GM19452 (cell line): ENCODE measurements at regions not wholly inside any gene's neighbourhood (a gene's known extent, or its start where the extent isn't known, plus 50 kb on each side); places are given as distances from the start of the nearest gene placed in this dataset.

Experiments
- ATAC-seq: cut with Tn5 transposase; IDR thresholded peaks from one replicate; pipeline ENCODE4 v1.9.1; 2021; ENCODE audit not compliant: unreplicated experiment

DNA sequence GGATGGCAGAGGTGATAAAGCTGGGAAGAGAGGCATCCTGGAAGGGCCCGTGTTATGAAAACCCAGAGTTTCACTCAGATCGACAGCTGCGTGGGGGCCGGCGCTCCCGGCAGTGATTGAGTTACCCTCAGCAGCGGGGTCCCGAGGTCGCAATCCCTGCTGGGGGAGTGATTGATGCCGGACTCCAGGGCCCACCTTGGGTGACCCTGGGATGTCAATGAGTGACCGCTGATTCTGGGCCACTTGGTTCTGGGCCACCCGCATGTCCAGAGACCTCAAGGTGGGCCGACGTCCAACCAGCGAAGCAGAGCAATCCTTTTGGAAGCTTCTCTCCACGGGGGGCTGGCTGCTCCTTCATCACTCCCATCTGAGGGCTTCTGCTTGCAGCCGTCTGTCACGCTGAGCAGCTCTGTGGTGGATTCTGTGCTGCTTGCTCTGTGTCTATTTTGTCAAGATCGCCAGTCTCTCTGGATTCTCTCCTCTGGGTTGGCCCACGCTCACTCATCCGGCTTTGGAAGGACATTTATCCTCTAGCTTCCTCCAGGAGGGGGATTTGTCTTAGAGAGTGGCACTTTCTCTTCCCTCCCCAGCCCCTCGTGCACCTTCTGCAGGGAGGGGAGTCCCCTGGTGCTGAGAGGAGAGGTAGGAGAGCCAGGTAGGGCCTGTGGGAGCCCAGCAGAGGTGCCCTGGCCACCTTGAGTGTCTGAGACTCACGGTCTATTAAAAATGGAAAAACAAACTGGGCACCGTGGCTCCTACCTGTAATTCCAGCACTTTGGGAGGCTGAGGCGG, 110.9 kb upstream of the C1orf174 start:
- ATAC-seq = no peak

DNA sequence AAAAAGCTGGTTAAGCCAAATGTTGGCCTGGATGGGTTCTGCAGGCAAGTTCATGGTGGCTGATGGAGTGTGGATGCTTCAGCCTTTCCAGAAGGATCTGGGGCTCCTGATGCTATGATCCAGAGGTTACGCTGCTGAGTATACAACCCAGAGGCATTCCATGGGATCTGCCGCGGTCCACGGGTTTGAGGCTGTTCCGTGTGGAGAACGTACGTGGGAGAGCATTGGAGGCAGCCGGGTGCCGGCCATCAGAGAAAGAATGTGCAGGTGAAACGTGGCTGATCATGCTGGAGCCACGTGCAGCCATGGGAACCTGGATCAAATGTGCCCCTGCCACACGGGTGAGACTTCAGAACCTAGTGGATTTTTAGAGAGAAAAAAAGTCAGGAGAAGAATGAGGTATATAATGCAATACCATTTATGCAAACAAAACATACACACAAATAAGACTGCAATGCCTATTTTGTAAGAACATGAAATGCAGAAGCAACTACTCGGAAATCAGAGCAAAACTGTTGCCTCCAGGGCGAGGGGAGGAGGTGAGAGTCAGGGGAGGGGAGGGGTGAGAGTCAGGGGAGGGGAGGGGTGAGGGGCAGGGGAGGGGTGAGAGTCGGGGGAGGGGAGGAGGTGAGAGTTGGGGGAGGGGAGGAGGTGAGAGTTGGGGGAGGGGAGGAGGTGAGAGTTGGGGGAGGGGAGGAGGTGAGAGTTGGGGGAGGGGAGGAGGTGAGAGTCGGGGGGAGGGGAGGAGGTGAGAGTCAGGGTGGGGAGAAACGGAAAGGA, 116.5 kb upstream of the C1orf174 start:
- no peak for ATAC-seq

DNA sequence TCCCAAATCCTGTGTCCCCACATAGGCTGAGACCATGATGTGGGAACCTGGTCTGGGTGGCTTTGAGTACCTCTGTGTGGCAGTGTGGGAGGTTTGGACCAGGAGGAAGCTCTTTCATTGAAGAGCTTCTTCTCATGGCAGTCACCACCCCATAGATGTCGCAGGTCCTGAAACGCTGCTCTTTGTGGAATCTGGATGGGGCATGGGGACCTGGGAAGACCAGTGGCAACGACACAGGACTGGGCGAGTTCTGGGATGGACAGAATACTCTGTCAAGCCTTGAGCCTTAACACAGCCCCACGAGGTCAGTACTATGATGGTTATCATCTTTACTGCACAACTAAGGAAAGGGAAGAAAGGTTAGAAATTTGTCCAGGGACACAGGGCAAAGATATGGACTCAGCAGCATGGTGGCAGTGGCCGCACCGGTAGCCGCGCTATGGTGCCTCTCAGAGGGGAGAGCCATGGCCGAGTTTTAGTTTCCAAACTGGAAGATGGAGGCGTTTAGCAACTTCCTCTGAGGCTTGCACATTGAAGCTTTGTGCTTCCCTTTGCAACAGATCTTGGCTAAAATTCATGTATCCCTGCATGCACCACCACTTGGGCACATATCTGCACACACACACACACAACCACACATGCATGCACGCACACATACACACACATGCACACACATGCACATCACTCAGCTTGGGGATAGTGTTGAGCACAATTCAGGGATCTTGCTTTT, 117.7 kb upstream of the C1orf174 start:
- ATAC-seq = no peak

DNA sequence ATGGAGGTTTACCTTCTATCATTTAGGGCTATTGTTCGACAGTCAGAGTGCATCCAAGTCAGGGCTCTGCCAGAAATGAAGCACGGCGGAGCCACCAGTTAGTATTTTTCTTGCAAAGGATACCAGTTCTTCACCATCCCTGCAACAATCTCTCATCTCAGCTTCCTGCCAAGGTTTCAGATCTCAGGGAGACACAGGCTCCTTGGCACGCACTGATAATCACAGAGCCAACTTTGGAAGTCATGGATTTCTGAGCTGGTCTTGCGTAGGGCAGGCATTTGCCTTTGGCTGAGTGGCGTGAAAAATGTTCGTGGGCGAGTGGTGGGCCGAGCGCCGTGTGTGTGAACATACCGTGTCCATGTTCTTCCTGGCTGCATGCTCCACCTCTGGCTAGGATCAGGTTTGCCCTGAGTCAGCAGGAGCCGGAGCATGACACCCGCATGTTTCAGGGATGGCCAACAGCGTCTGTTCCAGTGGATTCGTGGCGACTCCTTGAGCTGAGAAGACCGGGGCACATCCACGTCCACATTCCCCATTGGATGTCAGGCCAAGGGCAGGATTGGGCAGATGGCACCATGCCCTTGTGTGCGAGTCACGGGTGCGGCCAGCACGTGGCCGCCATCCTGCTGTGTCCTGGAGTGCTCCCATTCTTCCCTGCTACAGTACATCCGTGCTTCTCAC, 118.5 kb upstream of the C1orf174 start:
- no peak for ATAC-seq

DNA sequence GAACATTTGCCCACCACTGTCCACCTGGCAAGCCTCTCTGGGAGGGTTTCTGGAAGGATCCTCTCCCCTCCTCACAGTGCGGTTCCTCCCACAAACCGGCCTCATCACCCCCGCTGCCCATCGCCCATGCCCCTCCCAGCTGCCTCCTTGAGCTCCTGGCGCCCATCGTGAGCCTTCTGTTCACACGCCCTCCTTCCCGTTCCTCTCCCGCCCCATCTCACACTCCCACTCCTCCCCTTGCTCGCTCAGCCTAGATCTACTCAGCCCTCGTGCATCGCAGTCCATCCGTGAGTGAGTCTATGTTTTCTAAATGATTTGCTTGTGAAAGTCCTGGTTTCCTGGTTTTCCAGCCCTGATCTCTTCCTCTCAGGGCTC, 119.1 kb upstream of the C1orf174 start:
- ATAC-seq = no peak

DNA sequence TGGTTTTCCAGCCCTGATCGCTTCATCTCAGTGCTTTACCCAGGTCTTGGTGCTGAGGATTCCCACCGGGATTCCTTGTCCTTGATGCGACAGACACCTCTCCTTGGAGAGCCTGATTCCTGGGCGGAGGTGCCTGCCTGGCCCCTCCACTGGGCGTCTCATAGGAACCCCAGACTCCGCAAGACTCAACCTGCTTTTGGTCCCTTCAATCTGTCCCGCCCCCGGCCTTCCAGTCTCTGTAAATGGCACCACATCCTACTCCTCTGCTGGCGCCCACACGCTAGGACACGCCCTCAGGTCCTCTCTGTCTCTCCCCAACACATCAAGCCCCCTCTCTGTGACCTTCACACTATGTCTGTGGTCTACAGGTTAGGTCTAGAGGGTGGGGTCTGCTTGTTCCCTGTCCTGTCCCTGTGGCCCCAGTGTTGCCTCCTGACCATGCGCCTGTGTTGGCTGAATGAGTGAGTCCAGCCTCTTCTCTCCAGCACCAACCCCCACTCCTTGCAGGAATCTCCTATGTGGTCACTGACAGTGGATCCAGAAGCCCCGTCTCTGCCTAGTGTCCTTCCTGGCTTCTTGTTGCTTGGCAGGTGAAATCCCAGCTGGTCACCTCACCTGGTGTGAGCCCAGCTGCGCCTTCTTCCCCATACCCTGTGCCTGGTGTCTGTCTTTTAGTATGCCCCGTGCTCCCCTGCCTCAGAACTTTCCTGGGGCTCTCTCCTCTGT, 119.7 kb upstream of the C1orf174 start:
- no peak for ATAC-seq

DNA sequence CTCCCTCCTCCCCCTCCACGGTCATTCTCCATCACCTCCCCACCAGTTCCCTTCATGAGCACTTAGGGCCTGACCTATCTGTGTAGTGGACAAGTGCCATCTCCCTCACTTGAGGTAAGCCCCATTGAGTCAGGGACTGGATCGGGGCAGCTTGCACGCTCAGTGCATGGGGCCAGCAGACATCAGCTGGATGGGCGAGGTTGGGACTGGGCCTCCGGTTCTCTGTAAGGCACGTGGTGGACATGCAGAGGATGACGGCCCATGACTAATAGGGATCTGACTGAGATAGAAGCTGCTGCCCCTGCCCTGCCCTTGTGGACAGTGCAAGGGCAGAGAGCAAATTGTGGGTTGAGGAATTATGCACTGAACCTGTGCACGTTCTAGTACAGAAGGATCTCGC, 120.4 kb upstream of the C1orf174 start:
- ATAC-seq = no peak

DNA sequence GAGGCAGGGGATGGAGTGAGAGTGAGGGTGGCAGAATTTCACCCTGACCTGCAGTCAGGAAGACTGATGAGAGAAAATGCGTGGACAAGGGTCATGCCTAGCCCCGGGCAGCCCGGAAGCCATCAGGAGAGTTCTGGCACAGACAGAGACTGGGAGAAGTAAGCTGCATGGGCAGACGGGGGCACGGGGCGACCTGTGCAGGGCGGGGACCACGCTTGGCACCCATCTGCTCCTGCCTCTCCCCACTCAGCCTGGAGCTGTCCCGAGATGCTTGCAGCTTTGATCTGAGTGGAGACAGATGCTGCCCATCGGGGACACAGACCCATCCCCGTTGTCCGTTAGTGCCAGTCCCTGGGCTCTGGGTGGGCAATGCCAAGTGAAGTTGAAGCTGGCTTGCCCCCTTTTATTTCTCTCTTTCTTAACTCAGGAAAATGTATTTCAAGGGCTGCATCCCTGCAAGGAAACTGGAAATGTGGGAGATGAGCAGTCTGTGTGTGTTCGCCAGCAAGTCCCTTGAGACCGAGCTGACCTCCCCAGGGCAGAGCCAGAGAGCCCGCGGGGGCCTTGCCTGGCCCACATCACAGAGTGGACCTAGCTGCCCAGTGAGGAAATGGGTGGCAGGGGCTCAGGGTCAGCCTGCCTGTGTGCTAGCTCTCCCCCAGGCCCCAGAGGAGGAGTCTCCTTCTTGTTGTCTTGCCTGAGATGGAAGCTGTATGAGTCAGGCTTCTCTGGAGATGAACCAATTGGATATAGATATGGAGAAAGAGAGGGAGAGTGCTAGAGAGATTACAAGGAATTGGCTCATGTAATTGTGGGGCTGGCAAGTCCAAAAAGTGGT, 121.3 kb upstream of the C1orf174 start:
- no peak for ATAC-seq

DNA sequence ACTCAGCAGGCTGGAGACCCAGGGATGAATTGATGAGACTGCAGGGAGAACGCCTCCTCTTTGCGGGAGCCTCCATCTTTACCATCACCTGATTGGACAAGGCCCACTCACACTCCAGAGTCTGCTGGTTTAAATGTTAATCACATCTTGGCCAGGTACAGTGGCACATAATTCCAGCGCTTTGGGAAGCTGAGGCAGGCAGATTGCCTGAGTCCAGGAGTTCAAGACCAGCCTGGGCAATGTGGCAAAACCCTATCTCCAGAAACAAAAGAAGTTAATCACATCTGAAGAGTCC, 121.8 kb upstream of the C1orf174 start:
- ATAC-seq = no peak

DNA sequence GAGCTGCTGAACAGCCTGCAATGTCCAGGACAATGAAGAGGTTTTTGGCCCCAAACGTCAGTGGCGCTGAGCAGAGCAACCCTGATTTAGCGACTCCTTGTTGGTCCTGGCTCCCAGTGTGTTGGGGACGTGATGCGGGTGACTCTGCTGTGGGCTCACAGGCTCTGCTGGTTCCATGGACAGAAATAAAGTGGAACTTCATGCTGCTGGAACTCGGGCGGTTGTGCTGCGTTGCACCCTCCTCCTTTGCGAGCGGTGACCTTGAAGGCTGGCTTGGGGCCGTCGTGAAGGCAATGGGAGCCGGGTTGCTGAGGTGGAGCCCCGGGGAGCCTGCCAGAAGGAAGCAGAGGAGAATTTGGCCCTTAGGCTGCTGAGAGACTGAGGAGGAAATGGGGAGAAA, 122.6 kb upstream of the C1orf174 start:
- no peak for ATAC-seq

DNA sequence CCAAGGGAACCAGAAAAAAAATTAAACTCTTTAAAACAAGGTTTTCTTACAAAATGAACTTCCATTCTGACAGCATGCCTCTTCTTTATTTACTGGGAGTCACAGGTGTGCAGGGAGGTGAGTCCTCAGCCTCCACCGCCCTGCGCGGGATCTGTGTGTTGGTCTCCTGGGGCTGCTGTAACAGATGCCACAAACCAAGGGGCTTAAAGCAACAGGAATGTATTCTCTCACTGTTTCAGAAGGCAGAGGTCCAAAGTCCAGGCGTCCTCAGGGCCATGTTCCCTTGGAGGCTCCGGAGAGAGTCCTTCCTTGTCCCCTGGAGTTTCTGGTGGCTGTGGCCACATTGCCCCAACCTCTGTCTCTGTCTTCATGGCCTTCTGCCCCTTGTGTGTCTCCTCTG, 123.6 kb upstream of the C1orf174 start:
- ATAC-seq = no peak

DNA sequence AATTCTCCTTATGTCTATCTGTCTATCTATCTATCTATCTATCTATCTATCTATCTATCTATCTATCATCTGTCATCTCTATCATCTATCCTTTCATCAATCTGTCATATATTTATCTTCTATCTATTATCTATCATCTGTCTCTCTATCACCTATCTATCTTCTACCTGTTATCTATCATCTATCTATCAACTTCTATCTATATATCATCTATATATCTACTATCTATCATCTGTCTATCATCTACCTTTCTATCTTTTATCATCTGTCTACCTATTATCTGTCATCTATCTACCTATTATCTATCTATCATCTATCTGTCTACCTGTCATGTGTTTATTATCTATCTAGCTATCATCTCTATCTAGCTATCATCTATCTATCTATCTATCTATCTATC, 124.7 kb upstream of the C1orf174 start:
- ATAC-seq = no peak

DNA sequence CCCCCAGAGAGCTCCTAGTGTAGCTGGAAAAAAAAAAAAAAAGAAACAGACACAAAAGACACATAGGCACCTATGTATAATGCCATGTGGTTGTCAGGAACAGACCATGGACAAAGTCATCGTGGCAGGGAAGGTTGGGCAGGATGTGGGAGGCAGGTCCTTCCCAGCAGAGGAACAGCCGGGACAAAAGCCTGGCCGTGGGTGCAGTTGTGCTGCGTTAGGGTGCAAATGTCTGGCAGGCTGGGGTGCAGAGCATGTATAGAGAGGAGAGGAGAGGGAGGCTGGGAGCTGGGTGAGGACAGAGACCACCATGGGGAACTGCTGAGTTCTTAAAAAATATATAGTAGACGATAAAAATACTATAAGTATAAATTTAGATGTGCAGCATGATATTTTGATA, 125.7 kb upstream of the C1orf174 start:
- ATAC-seq = no peak

DNA sequence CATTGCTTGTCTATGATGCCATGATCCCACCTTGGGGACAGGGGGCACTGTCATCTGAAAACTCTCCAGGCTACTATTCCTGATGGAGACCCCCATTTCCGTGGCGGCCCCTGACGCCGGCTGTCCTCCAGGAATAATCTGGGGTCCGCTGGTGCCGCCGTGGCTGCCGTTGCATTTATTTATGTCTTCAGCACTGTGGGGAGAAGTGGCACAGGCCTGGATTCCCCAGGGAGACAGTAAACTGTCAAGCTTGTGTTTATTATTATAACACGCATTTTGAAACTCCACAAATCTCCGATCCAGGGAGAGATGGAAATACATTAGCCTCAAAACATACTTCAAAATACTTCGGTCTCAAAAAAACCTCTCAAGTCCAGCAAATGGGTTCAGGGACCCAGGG, 126.9 kb upstream of the C1orf174 start:
- ATAC-seq = no peak

DNA sequence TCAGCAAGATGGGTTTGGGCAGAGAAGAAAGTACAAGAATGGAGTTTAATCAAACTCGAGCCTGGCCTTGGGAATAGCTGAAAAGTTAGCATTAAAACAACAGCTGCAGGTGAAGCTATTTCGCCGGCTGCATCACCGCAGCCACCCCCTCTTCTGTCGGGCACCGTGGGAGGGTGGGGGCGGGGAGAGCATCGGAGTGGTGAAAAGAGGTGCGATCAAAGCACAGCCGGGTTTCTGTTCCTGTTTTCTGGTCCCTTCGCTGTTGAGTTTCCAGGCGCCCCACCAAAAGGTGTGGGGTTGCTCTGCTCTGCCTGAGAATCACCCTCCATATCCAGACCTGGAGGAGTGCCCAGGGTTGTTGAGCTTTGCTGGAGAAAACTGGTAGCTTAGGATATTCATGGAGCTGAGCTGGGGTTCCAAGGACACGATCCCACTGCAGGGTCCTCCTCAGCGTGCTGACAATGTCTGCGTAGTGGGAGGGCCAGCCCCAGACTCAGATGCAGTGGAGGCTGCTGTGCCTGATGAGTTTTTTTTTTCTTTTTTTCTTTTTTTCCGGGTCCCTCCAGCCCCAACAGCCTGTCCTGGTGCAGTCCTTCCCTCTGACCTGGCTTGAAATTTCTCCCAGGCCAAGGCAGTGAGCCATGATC, 127.5 kb upstream of the C1orf174 start:
- peak; percentile 92 for ATAC-seq

DNA sequence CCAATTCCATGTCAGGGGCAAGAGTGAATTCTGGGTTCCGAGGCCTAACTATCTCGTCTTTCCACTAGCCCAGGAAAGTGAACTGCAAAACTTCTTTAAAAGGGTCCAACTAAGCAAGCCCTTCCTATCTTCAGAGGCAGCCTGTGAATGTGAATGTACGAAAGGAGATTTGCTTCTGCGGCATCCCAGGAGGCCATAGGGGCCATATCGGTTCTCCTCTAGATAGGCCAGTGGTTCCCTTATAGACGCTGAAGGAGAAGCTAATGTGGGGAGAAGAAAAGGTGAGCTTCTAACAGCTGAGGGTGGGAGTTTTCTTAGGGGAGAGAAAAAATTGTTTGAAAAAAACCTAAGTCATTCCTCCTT, 128.0 kb upstream of the C1orf174 start:
- no peak for ATAC-seq

DNA sequence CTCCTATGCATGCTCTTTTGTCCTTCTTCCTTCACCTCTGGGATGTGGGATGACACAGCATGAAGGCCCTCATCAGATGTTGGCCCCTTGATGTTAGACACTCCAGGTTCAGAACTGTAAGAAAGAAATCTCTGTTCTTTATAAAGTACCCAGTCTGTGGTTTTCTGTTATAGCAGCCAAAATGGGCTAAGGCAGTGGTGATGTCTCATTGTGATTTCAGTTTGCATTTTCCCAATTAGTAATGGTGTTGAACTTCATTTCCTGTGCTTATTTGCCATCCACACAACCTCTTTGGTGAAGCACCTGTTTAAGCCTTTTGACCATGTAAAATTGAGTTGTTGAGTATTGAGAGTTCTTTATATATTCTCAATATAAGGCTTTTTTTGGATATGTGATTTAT, 129.3 kb upstream of the C1orf174 start:
- no peak for ATAC-seq

DNA sequence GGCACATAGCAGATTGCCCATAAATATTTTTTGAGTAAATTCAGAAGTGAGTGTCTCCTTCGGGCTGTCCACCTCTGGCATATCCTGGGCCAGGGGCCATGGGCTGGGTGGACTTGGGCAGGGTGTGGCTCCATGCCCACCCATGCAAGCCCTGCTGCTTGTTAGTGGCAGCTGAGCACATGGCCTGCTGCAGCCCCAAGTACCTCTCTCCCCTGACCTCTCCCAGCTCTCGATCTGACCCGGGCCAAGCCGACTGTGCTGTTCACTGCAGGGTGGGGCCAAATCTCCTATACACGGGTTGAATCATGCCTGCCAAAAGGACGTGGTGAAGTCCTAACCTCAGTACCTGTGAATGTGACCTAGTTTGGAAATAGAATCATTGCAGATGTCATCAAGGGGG, 132.5 kb upstream of the C1orf174 start:
- no peak for ATAC-seq

DNA sequence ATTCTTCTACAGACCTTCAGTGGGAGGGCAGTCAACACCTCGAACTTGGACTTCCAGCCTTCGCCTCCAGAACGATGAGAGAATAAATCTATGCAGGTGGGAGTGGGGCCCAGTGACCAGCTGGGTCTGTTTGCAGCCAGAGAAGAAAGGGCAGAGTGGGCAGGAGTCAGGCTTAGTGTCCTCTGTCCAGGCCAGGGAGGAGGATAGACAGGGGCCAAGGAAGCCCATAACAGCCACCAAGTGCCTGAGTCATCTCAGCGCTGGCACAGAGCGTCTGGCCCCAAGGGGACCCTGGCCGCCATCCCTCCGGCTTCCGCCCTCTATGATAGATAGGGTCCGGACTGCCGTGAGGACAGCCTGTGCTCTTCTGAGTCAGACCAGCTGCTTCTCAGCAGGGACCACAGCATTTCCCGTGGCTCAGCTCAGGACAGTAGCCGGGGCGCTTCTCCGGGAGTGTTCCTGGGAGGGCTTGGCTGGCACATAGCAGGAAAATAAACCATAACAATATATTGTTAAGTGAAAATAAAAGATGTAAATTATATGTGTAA, 133.1 kb upstream of the C1orf174 start:
- ATAC-seq = no peak
